ENCODE measurements at regions not wholly inside any gene's neighbourhood (a gene's known extent, or its start where the extent isn't known, plus 50 kb on each side); places are given as distances from the start of the nearest gene placed in this dataset.

GRCh38 chr5:129830288-129830687 lies 74.0 kb upstream of the CHSY3 start:
- BruUV-seq (replicated peaks), result no TSS peak

More at GRCh38 chr5:129830288-129830687, 74.0 kb upstream of the CHSY3 start:
- Histone ChIP-seq H3K9me2 (ENCODE audit: insufficient read depth) (no peaks in the 10 kb centered on the region), H3K4me2 (ENCODE audit: low read length) (no peak overlapping the region), H3K79me2 (ENCODE audit: insufficient read depth, low read length) (no peaks in the 10 kb centered on the region), H3K4me3 (replicated peaks in 1 of 2; ENCODE audit: low read depth in 1 of 2, low read length in 2 of 2) (no peak overlapping the region), H3K27ac (ENCODE audit: low read depth, low read length) (no peak overlapping the region), H3K4me1 (ENCODE audit: control insufficient read depth in 1 of 2, insufficient read depth in 2 of 2, low read length in 2 of 2) (no peaks in the 10 kb centered on the region), H4K20me1 (ENCODE audit: insufficient read depth) (no peaks in the 10 kb centered on the region), H3K9ac (ENCODE audit: low read length) (no peak overlapping the region), H3K9me3 (ENCODE audit: control insufficient read depth in 1 of 2, insufficient read depth in 1 of 2, low read depth in 1 of 2, low read length in 2 of 2) (no peaks in the 10 kb centered on the region), H3K36me3 (ENCODE audit: control insufficient read depth in 1 of 2, insufficient read depth in 2 of 2, low read length in 2 of 2) (no peaks in the 10 kb centered on the region), H3K27me3 (ENCODE audit: insufficient read depth, low read length) (no peaks in the 10 kb centered on the region), H2AFZ (ENCODE audit: low read depth, low read length, poor library complexity, severe bottlenecking) (no peak overlapping the region)
- DNase-seq (ENCODE audit: low read depth, low spot score) (no peak), ATAC-seq (no peak)
- ChIA-PET CTCF (interaction anchor here (1.2 kb wide), 1 partner anchor 22 kb away, joined by 3 read pairs; no protein-coding TSS in a partner anchor), POLR2A (no interaction called here), RAD21 (ENCODE audit: low non-redundant PET in 1 of 2, low total read pairs in 2 of 2, uncharacterized antibody in 2 of 2, unreplicated experiment in 2 of 2) (no interaction called here)
- intact Hi-C loops (cut with micrococcal nuclease), result no loop called here
- TF ChIP-seq FOSL1 (IDR thresholded peaks at IDR 0.05; ENCODE audit: low read depth) (no peak), ELF1 (IDR thresholded peaks at IDR 0.05; ENCODE audit: borderline replicate concordance, low read depth) (no peak), CEBPB (IDR thresholded peaks at IDR 0.05; ENCODE audit: low read depth) (no peak), SIN3A (IDR thresholded peaks at IDR 0.05; ENCODE audit: low read depth) (no peak), ZNF274 (IDR thresholded peaks at IDR 0.05; ENCODE audit: low read depth, low read length) (no peak), RAD21 (IDR thresholded peaks at IDR 0.05; ENCODE audit: low read depth) (no peak), JUND (IDR thresholded peaks at IDR 0.05) (no peak), YY1 (IDR thresholded peaks at IDR 0.05; ENCODE audit: extremely low read depth, insufficient replicate concordance, low read depth, low read length) (no peak), CTCF (IDR thresholded peaks at IDR 0.05 in 2 of 3, conservative IDR thresholded peaks at IDR 0.05 in 1 of 3; ENCODE audit: borderline replicate concordance in 1 of 3, insufficient read depth in 1 of 3, low read depth in 2 of 3, low read length in 2 of 3) (no peak), REST (IDR thresholded peaks at IDR 0.05; ENCODE audit: low read depth) (no peak), EZH2phosphoT487 (IDR thresholded peaks at IDR 0.05; ENCODE audit: borderline replicate concordance) (no peak), MAX (IDR thresholded peaks at IDR 0.05) (no peak), EGR1 (IDR thresholded peaks at IDR 0.05; ENCODE audit: low read depth) (no peak), ATF3 (IDR thresholded peaks at IDR 0.05) (no peak), SRF (IDR thresholded peaks at IDR 0.05; ENCODE audit: low read depth) (no peak), CBX3 (IDR thresholded peaks at IDR 0.05; ENCODE audit: low read depth) (no peak), POLR2AphosphoS5 (IDR thresholded peaks at IDR 0.05; ENCODE audit: low read depth, low read length) (no peak), POLR2A (IDR thresholded peaks at IDR 0.05; ENCODE audit: borderline replicate concordance, extremely low read depth, insufficient read depth, insufficient read length) (no peak)

Measured in HCT116 (cell line).